Activated T-cell treated with anti-CD3 and anti-CD28 coated beads, Interleukin-2, amount 50 U/mL, for 72 hours (primary cell): ENCODE measurements at regions not wholly inside any gene's neighbourhood (a gene's known extent, or its start where the extent isn't known, plus 50 kb on each side); places are given as distances from the start of the nearest gene placed in this dataset.

Source experiments
- ATAC-seq, 2 donors: fragments of 150-1000 bp; cut with Tn5 transposase; replicated peaks in 1 of 2; 2 replicates each; pipeline ENCODE4 v1.10.0; 2021; ENCODE audit warnings: moderate library complexity in 2 of 2, mild to moderate bottlenecking in 1 of 2
- DNase-seq, 2 donors: peaks; one replicate each; pipeline ENCODE4 v3.0.0; 2021 to 2022; ENCODE audit warnings: mixed read lengths in 1 of 2
- H3K27ac Mint-ChIP-seq: one replicate; pipeline ENCODE4 v1.8.0; 2022; ENCODE audit warnings: mild to moderate bottlenecking, moderate library complexity, mixed read lengths
- H3K27me3 Mint-ChIP-seq: one replicate; pipeline ENCODE4 v1.8.0; 2022; ENCODE audit warnings: low read depth, mixed read lengths
- H3K36me3 Mint-ChIP-seq, 2 donors: one replicate each; pipeline ENCODE4 v1.8.0; 2022; ENCODE audit warnings: mixed read lengths in 2 of 2, mild to moderate bottlenecking in 1 of 2; ENCODE audit not compliant: insufficient read depth in 2 of 2
- H3K4me1 Mint-ChIP-seq: one replicate; pipeline ENCODE4 v1.8.0; 2022; ENCODE audit warnings: low read depth, mixed read lengths
- H3K4me3 Mint-ChIP-seq, 2 donors: one replicate each; pipeline ENCODE4 v1.8.0; 2022; ENCODE audit warnings: mild to moderate bottlenecking in 2 of 2, mixed read lengths in 2 of 2, moderate library complexity in 2 of 2
- H3K9me3 Mint-ChIP-seq, 2 donors: one replicate each; pipeline ENCODE4 v1.8.0; 2022; ENCODE audit warnings: mixed read lengths in 2 of 2

GRCh38 chr4:183763990-183764754 lies 105.1 kb downstream of the TRAPPC11 start:
- peaks cover 6% of the 10 kb centered on the region for H3K27me3 Mint-ChIP-seq
- ATAC-seq (no peak), DNase-seq (no peak)
- no peak overlapping the region for H3K27ac Mint-ChIP-seq
- H3K36me3 Mint-ChIP-seq: no peaks in the 10 kb centered on the region
- no peaks in the 10 kb centered on the region for H3K4me1 Mint-ChIP-seq
- H3K9me3 Mint-ChIP-seq: no peaks in the 10 kb centered on the region
- no peak overlapping the region for H3K4me3 Mint-ChIP-seq

DNA sequence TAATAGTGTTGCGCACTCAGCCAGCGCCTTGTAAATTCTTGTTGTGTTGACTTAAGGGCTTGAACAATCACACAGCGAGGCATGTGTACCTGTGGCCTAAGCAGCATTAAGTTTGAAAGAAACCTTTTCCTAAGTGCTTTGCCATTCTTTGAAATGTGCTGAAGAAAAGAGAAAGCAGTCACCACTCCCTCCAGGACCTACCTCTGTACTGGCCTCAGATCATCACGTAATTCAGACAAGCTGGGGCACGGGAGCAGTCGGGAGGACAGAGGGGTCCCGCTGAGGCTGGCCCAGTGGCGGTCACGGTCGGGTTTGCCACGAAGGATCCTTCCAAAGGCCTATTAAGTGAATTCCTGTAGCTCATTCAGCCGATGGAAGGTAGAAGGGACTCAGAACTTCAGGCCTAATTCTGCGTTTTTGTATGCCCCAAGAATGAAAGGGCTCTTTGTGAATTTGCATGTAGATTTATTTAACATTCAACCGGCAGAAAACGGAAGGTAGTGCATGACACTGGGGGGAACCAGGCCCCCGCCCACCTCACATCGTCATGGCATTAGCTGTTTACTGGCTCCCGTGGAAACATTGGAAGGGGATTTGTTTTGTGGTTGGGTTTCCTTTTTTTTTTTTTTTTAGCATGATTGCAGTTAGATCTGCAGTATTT lies 106.3 kb downstream of the TRAPPC11 start:
- Mint-ChIP-seq H3K9me3 (no peaks in the 10 kb centered on the region), H3K27ac (no peak overlapping the region), H3K27me3 (peaks cover 6% of the 10 kb centered on the region), H3K36me3 (no peaks in the 10 kb centered on the region), H3K4me3 (no peak overlapping the region), H3K4me1 (no peaks in the 10 kb centered on the region)
- ATAC-seq: no peak
- DNase-seq: no peak

DNA sequence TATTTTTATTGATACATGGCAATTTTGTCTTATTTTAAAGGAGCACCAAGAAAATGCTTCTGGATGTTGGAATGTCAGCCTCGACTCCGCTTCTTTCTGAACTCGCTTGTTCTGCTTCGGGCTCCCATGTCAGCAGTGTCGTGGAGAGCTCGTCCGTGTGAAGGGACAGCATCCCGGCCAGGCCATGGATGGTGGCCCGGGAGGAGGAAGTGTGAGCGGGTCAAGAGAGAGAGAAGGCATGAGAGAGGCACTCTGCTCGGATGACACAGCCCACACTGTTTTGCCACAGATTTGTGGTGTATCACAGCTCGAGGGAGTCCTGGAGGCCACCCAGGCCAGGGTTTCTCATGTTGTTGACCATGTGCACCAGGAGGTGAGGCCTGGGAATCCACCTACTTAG lies 107.0 kb downstream of the TRAPPC11 start:
- Mint-ChIP-seq H3K9me3 (no peaks in the 10 kb centered on the region), H3K27me3 (peaks cover 6% of the 10 kb centered on the region)

GRCh38 chr4:183770906-183771305 lies 111.8 kb downstream of the TRAPPC11 start:
- Mint-ChIP-seq H3K27me3 (no peaks in the 10 kb centered on the region), H3K36me3 (no peaks in the 10 kb centered on the region), H3K9me3 (no peaks in the 10 kb centered on the region), H3K4me3 (no peak overlapping the region), H3K4me1 (no peaks in the 10 kb centered on the region), H3K27ac (no peak overlapping the region)
- ATAC-seq: no peak
- no peak for DNase-seq

More for the DNA sequence above, 107.0 kb downstream of the TRAPPC11 start:
- DNase-seq (no peak), ATAC-seq (no peak)
- no peaks in the 10 kb centered on the region for H3K4me1 Mint-ChIP-seq
- no peak overlapping the region for H3K27ac Mint-ChIP-seq
- H3K4me3 Mint-ChIP-seq: no peak overlapping the region
- H3K36me3 Mint-ChIP-seq: no peaks in the 10 kb centered on the region

GRCh38 chr4:183772361-183772760 lies 113.3 kb downstream of the TRAPPC11 start:
- H3K4me3 Mint-ChIP-seq: no peak overlapping the region
- no peaks in the 10 kb centered on the region for H3K4me1 Mint-ChIP-seq
- H3K27ac Mint-ChIP-seq: no peak overlapping the region
- H3K9me3 Mint-ChIP-seq: no peaks in the 10 kb centered on the region
- ATAC-seq: no peak
- DNase-seq: no peak
- no peaks in the 10 kb centered on the region for H3K27me3 Mint-ChIP-seq
- no peaks in the 10 kb centered on the region for H3K36me3 Mint-ChIP-seq

DNA sequence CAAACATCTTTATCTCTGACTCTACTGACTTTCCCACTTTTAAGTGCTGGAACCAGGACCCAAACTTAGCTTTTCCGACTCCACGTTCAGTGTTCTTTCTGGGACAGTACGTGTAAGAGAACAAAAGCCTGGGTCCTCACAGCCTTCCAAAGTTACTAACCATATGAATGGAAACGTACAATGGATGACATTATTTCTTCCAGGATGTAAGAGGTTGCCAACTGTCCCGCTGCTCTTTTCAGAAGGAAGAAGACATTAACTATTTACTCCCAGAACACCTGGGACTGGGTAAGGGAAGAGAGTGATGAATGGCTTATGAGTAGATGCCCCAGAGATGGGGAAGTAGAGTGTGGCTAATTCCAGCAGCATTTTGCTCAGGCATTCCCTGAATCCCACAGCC lies 114.7 kb downstream of the TRAPPC11 start:
- Mint-ChIP-seq H3K36me3 (no peaks in the 10 kb centered on the region), H3K4me1 (no peaks in the 10 kb centered on the region), H3K9me3 (no peaks in the 10 kb centered on the region), H3K4me3 (no peak overlapping the region), H3K27ac (no peak overlapping the region), H3K27me3 (no peaks in the 10 kb centered on the region)
- DNase-seq: no peak
- no peak for ATAC-seq

- no peaks in the 10 kb centered on the region for H3K36me3 Mint-ChIP-seq
- no peaks in the 10 kb centered on the region for H3K9me3 Mint-ChIP-seq
- no peaks in the 10 kb centered on the region for H3K4me1 Mint-ChIP-seq
- ATAC-seq (no peak), DNase-seq (no peak)
- H3K4me3 Mint-ChIP-seq: no peak overlapping the region
- no peak overlapping the region for H3K27ac Mint-ChIP-seq
- H3K27me3 Mint-ChIP-seq: peaks cover 7% of the 10 kb centered on the region
Measured at GRCh38 chr4:183783306-183783705, 121.8 kb upstream of the STOX2 start.

- no peak overlapping the region for H3K27ac Mint-ChIP-seq
- no peak overlapping the region for H3K4me3 Mint-ChIP-seq
Measured at GRCh38 chr4:183783991-183784553, 121.0 kb upstream of the STOX2 start.

DNA sequence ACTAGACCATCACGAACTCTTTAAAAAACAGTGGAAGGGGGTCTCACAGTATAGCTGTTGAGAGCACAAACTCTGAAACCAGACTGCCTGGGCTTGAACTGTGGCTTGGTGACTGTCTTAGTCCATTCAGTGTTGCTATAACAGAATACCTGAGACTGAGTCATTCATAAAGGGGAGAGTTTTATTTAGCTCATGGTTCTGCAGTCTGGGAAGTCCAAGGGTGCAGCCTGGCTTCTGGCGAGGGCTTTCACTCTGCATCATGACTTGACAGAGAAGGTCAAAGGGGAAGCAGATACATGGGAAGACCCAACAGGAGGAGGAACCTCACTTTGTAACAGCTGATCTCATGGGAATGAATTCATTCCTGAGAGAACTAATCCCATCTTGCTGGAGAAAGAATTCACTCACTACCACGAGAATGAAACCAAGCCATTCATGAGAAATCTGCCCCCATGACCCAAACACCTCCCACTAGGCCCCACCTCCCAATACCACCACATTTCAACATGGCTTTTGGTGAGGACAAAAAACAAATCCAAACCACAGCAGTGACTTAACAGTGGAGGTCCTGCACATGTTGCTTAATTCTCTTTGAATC lies 116.7 kb upstream of the STOX2 start:
- Mint-ChIP-seq H3K4me3 (no peak overlapping the region), H3K9me3 (peaks cover 2 to 8% of the 10 kb centered on the region in 2 donors), H3K27me3 (peaks cover 28% of the 10 kb centered on the region), H3K27ac (no peak overlapping the region), H3K36me3 (peaks cover 0 to 4% of the 10 kb centered on the region in 2 donors), H3K4me1 (no peaks in the 10 kb centered on the region)
- DNase-seq: no peak
- ATAC-seq: no peak

More at GRCh38 chr4:183783991-183784553, 121.0 kb upstream of the STOX2 start:
- DNase-seq: no peak
- Mint-ChIP-seq H3K4me1 (no peaks in the 10 kb centered on the region), H3K36me3 (no peaks in the 10 kb centered on the region), H3K27me3 (peaks cover 7% of the 10 kb centered on the region), H3K9me3 (no peaks in the 10 kb centered on the region)
- ATAC-seq: no peak

DNA sequence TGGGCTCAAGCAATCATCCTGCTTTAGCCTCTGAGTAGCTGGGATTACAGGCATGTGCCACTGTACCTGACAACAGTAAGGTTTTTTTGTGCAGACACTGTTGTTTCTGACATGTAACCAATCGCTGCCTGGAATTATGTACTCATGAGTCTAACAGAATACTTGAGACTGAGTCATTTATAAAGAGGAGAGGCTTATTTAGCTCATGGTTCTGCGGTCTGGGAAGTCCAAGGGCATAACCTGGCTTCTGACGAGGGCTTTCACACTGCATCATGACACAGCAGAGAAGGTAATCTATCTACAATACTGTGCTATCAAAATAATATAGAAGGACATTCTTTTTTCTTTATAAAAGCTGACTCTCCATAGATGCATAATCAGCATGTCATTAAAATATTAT lies 115.5 kb upstream of the STOX2 start:
- peaks cover 2 to 10% of the 10 kb centered on the region in 2 donors for H3K9me3 Mint-ChIP-seq
- peaks cover 0 to 6% of the 10 kb centered on the region in 2 donors for H3K36me3 Mint-ChIP-seq
- no peak overlapping the region for H3K27ac Mint-ChIP-seq
- no peaks in the 10 kb centered on the region for H3K4me1 Mint-ChIP-seq
- ATAC-seq: peak in 1 of 2 donors; percentile 47
- no peak for DNase-seq
- peaks cover 41% of the 10 kb centered on the region for H3K27me3 Mint-ChIP-seq
- H3K4me3 Mint-ChIP-seq: no peak overlapping the region

GRCh38 chr4:183790661-183791060 lies 114.4 kb upstream of the STOX2 start:
- H3K36me3 Mint-ChIP-seq: peaks cover 0 to 7% of the 10 kb centered on the region in 2 donors
- H3K27me3 Mint-ChIP-seq: peaks cover 51% of the 10 kb centered on the region
- DNase-seq (no peak), ATAC-seq (no peak)
- no peaks in the 10 kb centered on the region for H3K4me1 Mint-ChIP-seq
- peaks cover 2 to 11% of the 10 kb centered on the region in 2 donors for H3K9me3 Mint-ChIP-seq
- H3K4me3 Mint-ChIP-seq: no peak overlapping the region
- no peak overlapping the region for H3K27ac Mint-ChIP-seq

- Mint-ChIP-seq H3K4me3 (peak overlapping the region; percentile 52 to 75), H3K27ac (no peak overlapping the region), H3K9me3 (peaks cover 2 to 11% of the 10 kb centered on the region in 2 donors), H3K36me3 (peaks cover 0 to 9% of the 10 kb centered on the region in 2 donors), H3K27me3 (peaks cover 73% of the 10 kb centered on the region), H3K4me1 (peaks cover 8% of the 10 kb centered on the region)
- ATAC-seq: peak in 1 of 2 donors; percentile 20
- DNase-seq: peak in 1 of 2 donors; percentile 8
Measured at GRCh38 chr4:183797011-183797444, 108.1 kb upstream of the STOX2 start.
